HG03135 (cell line): ENCODE measurements at regions not wholly inside any gene's neighbourhood (a gene's known extent, or its start where the extent isn't known, plus 50 kb on each side); places are given as distances from the start of the nearest gene placed in this dataset.

Experiments used
- ATAC-seq: cut with Tn5 transposase; IDR thresholded peaks from one replicate; pipeline ENCODE4 v1.9.1; 2021; ENCODE audit warnings: mild to moderate bottlenecking, moderate library complexity; ENCODE audit not compliant: unreplicated experiment

- no peak for ATAC-seq
Observed at GRCh38 chr13:76466043-76466442, 420.2 kb downstream of the KCTD12 start.

GRCh38 chr13:76463314-76463713 is 422.9 kb downstream of the KCTD12 start:
- ATAC-seq: no peak

- ATAC-seq: no peak
Observed at GRCh38 chr13:76461999-76462398, 424.2 kb downstream of the KCTD12 start.

- ATAC-seq: no peak
Observed at GRCh38 chr13:76461484-76461883, 424.7 kb downstream of the KCTD12 start.

- ATAC-seq: no peak
Observed at GRCh38 chr13:76459863-76460262, 426.3 kb downstream of the KCTD12 start.

- no peak for ATAC-seq
Observed at GRCh38 chr13:76455960-76456359, 430.2 kb downstream of the KCTD12 start.

- no peak for ATAC-seq
Observed at GRCh38 chr13:76454991-76455390, 431.2 kb downstream of the KCTD12 start.

- no peak for ATAC-seq
Observed at GRCh38 chr13:76449716-76450115, 436.5 kb downstream of the KCTD12 start.

- no peak for ATAC-seq
Observed at GRCh38 chr13:76446191-76446590, 440.0 kb downstream of the KCTD12 start.

- peak; percentile 90 for ATAC-seq
Observed at GRCh38 chr13:76440568-76440967, 445.6 kb downstream of the KCTD12 start.

GRCh38 chr13:76439546-76439945 is 446.7 kb downstream of the KCTD12 start:
- ATAC-seq: no peak

GRCh38 chr13:76438050-76438449 is 448.2 kb downstream of the KCTD12 start:
- no peak for ATAC-seq

GRCh38 chr13:76425935-76426334 is 460.3 kb downstream of the KCTD12 start:
- ATAC-seq: no peak

GRCh38 chr13:76421011-76421410 is 465.2 kb downstream of the KCTD12 start:
- no peak for ATAC-seq

- no peak for ATAC-seq
Observed at GRCh38 chr13:76418404-76418803, 467.8 kb downstream of the KCTD12 start.

GRCh38 chr13:76414320-76414719 is 471.9 kb downstream of the KCTD12 start:
- ATAC-seq: no peak

GRCh38 chr13:76406243-76406642 is 480.0 kb downstream of the KCTD12 start:
- ATAC-seq: no peak

GRCh38 chr13:76398425-76398824 is 487.8 kb downstream of the KCTD12 start:
- ATAC-seq: no peak

GRCh38 chr13:76397413-76397812 is 488.8 kb downstream of the KCTD12 start:
- no peak for ATAC-seq

- ATAC-seq: no peak
Observed at GRCh38 chr13:76389321-76389720, 496.9 kb downstream of the KCTD12 start.

GRCh38 chr13:76387566-76387965 is 498.6 kb downstream of the KCTD12 start:
- ATAC-seq: no peak

- no peak for ATAC-seq
Observed at GRCh38 chr13:76386321-76386720, 499.9 kb downstream of the KCTD12 start.

- ATAC-seq: no peak
Observed at GRCh38 chr13:76385586-76385985, 500.6 kb downstream of the KCTD12 start.
